Omental fat pad (tissue), 3 donors: ENCODE measurements at regions not wholly inside any gene's neighbourhood (a gene's known extent, or its start where the extent isn't known, plus 50 kb on each side); places are given as distances from the start of the nearest gene placed in this dataset.

ENCODE experiments used
- ATAC-seq: fragments of 150-250 bp; one replicate; pipeline ENCODE4 v1.9.1; 2016; ENCODE audit warnings: mild to moderate bottlenecking, moderate library complexity; ENCODE audit not compliant: low FRiP score
- DNase-seq: peaks from one replicate; pipeline ENCODE4 v3.0.0-alpha.2; 2019; ENCODE audit warnings: low spot score
- CTCF ChIP-seq, 3 donors: fragments of 450-650 bp; IDR thresholded peaks; one replicate each; pipeline ENCODE4 v1.5.1; 2016 to 2017; ENCODE audit warnings: antibody characterized with exemption in 3 of 3, mild to moderate bottlenecking in 3 of 3, moderate library complexity in 2 of 3

GRCh38 chr2:138428710-138429440 is 72.7 kb upstream of the SPOPL start:
- TF ChIP-seq CTCF (IDR thresholded peaks at IDR 0.05), result no peak
- no peak for ATAC-seq
- no peak for DNase-seq

- ATAC-seq (no peak), DNase-seq (no peak)
- no peak for TF ChIP-seq CTCF (IDR thresholded peaks at IDR 0.05)
These were observed 71.4 kb upstream of the SPOPL start for GRCh38 chr2:138430181-138430580.

GRCh38 chr2:138432971-138433370 is 68.6 kb upstream of the SPOPL start:
- no peak for ATAC-seq
- no peak for TF ChIP-seq CTCF (IDR thresholded peaks at IDR 0.05)
- DNase-seq, result no peak

- DNase-seq, result no peak
- TF ChIP-seq CTCF (IDR thresholded peaks at IDR 0.05), result no peak
- ATAC-seq, result no peak
These were observed 67.3 kb upstream of the SPOPL start for GRCh38 chr2:138433995-138434951.

DNA sequence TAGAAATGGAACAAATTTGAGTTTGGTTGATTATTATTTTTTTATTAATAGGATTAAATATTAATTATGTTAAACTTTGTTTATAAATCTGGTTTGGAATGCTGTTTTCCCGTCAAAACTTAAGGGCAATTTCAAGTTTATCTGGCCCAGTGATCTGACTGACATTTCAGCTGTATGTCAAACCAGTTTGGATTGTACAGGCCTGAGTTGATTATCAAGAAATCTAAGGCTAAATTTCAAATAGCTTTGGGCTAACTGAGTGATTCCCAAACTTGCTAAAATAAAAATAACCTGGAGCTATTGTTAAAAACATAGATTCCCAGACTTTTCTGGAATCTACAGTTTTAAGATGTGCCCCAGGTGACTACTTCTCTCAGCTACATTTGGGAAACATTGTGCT is 65.9 kb upstream of the SPOPL start:
- DNase-seq (no peak), ATAC-seq (no peak)
- no peak for TF ChIP-seq CTCF (IDR thresholded peaks at IDR 0.05)

GRCh38 chr2:138439733-138440132 is 61.8 kb upstream of the SPOPL start:
- ATAC-seq (no peak), DNase-seq (no peak)
- no peak for TF ChIP-seq CTCF (IDR thresholded peaks at IDR 0.05)
